ENCODE measurements at regions not wholly inside any gene's neighbourhood (a gene's known extent, or its start where the extent isn't known, plus 50 kb on each side); places are given as distances from the start of the nearest gene placed in this dataset.

DNA sequence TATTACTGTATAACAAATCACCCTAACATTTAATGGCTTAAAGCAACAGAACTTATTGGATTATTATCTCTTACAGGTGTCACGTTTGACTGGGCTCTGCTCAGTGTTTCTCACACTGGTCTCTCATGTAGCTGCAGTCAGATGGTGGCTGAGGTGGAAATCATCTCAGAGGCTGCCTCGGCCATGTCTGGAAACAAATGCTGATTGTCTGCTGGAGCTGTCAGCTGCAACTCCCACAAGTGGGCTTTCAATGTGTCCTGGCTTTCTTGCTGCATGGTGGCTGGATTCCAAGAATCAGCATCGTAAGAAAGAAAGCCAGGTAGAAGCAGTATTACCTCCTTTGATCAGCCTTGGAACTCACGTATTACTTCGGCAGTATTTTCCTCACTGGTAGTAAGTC lies 277.6 kb downstream of the SPANXN1 start:
- in situ Hi-C loops (cut with MboI): no loop called here
- no peaks in the 10 kb centered on the region for H3K79me2 ChIP-seq (ENCODE audit: control insufficient read depth, insufficient read depth, low read length)
- no peak overlapping the region for H3K27ac ChIP-seq (ENCODE audit: extremely low read depth, low read depth, low read length)
- no peak overlapping the region for H3K9ac ChIP-seq (ENCODE audit: insufficient read depth in 1 of 2, low read depth in 2 of 2, low read length in 2 of 2)
- H4K20me1 ChIP-seq (replicated peaks; ENCODE audit: control insufficient read depth, insufficient read depth, low read length): no peaks in the 10 kb centered on the region
- BruUV-seq (replicated peaks): no TSS peak
- H3K9me1 ChIP-seq (ENCODE audit: control insufficient read depth, insufficient read depth, low read length): no peaks in the 10 kb centered on the region
- no peaks in the 10 kb centered on the region for H3K4me1 ChIP-seq (replicated peaks in 1 of 2; ENCODE audit: control insufficient read depth in 2 of 2, insufficient read depth in 2 of 2, low read length in 2 of 2)
- H3K4me2 ChIP-seq (ENCODE audit: insufficient read depth, low read length): no peak overlapping the region
- WGBS (ENCODE audit: insufficient coverage, low coverage, missing lambda C conversion rate): 3% methylated on average over 4 of the region's 5 CpGs
- intact Hi-C loops (cut with micrococcal nuclease): no loop called here
- FAIRE-seq (no peak), DNase-seq (ENCODE audit: extremely low read depth in 1 of 4, low spot score in 3 of 4) (no peak), ATAC-seq (no peak)
- TF ChIP-seq CHCHD3 (CRISPR knock-in tag; IDR thresholded peaks at IDR 0.05) (no peak), FOXA1 (IDR thresholded peaks at IDR 0.05; ENCODE audit: borderline replicate concordance) (no peak), PHF8 (IDR thresholded peaks at IDR 0.05; ENCODE audit: borderline replicate concordance, low read length) (no peak), CBX2 (IDR thresholded peaks at IDR 0.05; ENCODE audit: insufficient read depth, low read length, poor library complexity, severe bottlenecking) (no peak), CTBP1 (IDR thresholded peaks at IDR 0.05; ENCODE audit: borderline replicate concordance) (no peak), THRAP3 (IDR thresholded peaks at IDR 0.05; ENCODE audit: borderline replicate concordance) (no peak), CXXC5 (CRISPR knock-in tag; IDR thresholded peaks at IDR 0.05) (no peak), TFAM (CRISPR knock-in tag; conservative IDR thresholded peaks at IDR 0.05) (no peak), ZFX (CRISPR knock-in tag; IDR thresholded peaks at IDR 0.05) (no peak), ZNF57 (CRISPR knock-in tag; IDR thresholded peaks at IDR 0.05) (no peak), CAMTA2 (CRISPR knock-in tag; conservative IDR thresholded peaks at IDR 0.05) (no peak), MYNN (IDR thresholded peaks at IDR 0.05) (no peak), MYNN (CRISPR knock-in tag; IDR thresholded peaks at IDR 0.05) (no peak), POLR2B (IDR thresholded peaks at IDR 0.05; ENCODE audit: low read depth, partially characterized antibody) (no peak), RB1 (IDR thresholded peaks at IDR 0.05; ENCODE audit: low read depth) (no peak), ARNT (IDR thresholded peaks at IDR 0.05) (no peak), NCOA1 (IDR thresholded peaks at IDR 0.05; ENCODE audit: low read depth) (no peak)
- TF ChIP-seq, protein P1, sequence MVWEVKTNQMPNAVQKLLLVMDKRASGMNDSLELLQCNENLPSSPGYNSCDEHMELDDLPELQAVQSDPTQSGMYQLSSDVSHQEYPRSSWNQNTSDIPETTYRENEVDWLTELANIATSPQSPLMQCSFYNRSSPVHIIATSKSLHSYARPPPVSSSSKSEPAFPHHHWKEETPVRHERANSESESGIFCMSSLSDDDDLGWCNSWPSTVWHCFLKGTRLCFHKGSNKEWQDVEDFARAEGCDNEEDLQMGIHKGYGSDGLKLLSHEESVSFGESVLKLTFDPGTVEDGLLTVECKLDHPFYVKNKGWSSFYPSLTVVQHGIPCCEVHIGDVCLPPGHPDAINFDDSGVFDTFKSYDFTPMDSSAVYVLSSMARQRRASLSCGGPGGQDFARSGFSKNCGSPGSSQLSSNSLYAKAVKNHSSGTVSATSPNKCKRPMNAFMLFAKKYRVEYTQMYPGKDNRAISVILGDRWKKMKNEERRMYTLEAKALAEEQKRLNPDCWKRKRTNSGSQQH (CRISPR knock-in tag; IDR thresholded peaks at IDR 0.05): no peak
- TF ChIP-seq, protein P2, sequence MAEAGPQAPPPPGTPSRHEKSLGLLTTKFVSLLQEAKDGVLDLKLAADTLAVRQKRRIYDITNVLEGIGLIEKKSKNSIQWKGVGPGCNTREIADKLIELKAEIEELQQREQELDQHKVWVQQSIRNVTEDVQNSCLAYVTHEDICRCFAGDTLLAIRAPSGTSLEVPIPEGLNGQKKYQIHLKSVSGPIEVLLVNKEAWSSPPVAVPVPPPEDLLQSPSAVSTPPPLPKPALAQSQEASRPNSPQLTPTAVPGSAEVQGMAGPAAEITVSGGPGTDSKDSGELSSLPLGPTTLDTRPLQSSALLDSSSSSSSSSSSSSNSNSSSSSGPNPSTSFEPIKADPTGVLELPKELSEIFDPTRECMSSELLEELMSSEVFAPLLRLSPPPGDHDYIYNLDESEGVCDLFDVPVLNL (CRISPR knock-in tag; IDR thresholded peaks at IDR 0.05; ENCODE audit: low read depth): no peak
- TF ChIP-seq, protein P3, sequence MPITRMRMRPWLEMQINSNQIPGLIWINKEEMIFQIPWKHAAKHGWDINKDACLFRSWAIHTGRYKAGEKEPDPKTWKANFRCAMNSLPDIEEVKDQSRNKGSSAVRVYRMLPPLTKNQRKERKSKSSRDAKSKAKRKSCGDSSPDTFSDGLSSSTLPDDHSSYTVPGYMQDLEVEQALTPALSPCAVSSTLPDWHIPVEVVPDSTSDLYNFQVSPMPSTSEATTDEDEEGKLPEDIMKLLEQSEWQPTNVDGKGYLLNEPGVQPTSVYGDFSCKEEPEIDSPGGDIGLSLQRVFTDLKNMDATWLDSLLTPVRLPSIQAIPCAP (CRISPR knock-in tag; IDR thresholded peaks at IDR 0.05; ENCODE audit: borderline replicate concordance): no peak
- TF ChIP-seq, protein P4, sequence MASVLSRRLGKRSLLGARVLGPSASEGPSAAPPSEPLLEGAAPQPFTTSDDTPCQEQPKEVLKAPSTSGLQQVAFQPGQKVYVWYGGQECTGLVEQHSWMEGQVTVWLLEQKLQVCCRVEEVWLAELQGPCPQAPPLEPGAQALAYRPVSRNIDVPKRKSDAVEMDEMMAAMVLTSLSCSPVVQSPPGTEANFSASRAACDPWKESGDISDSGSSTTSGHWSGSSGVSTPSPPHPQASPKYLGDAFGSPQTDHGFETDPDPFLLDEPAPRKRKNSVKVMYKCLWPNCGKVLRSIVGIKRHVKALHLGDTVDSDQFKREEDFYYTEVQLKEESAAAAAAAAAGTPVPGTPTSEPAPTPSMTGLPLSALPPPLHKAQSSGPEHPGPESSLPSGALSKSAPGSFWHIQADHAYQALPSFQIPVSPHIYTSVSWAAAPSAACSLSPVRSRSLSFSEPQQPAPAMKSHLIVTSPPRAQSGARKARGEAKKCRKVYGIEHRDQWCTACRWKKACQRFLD (CRISPR knock-in tag; IDR thresholded peaks at IDR 0.05): no peak
- no peak overlapping the region for H3K4me3 ChIP-seq
- H2AFZ ChIP-seq (ENCODE audit: low read depth, low read length): no peak overlapping the region
- CTCF ChIA-PET (ENCODE audit: low intra/inter-chr PET ratio): no interaction called here
- POLR2A ChIA-PET: no interaction called here
- H3K27me3 ChIP-seq (ENCODE audit: control insufficient read depth in 2 of 2, insufficient read depth in 2 of 2, low read length in 2 of 2): no peaks in the 10 kb centered on the region
- H3K9me3 ChIP-seq (replicated peaks; ENCODE audit: control insufficient read depth, insufficient read depth, low read depth, low read length): no peaks in the 10 kb centered on the region; the same call in 1 of the 2 replicates
- H3K36me3 ChIP-seq (ENCODE audit: control insufficient read depth, insufficient read depth, low read length): no peaks in the 10 kb centered on the region
